H9 (cell line): ENCODE measurements at regions not wholly inside any gene's neighbourhood (a gene's known extent, or its start where the extent isn't known, plus 50 kb on each side); places are given as distances from the start of the nearest gene placed in this dataset.
A peak's percentile ranks its signal among the peaks of the same experiment; 100 is the strongest.

Experiments used
- DNase-seq: peaks from one replicate; pipeline ENCODE4 v3.0.0-alpha.2; 2017
- H2AFZ ChIP-seq: one replicate; pipeline ENCODE4 v1.6.1; 2013; ENCODE audit warnings: mild to moderate bottlenecking, low read length, control low read depth, moderate library complexity
- H2AK5ac ChIP-seq: 2 replicates; pipeline ENCODE4 v1.6.1; 2013; ENCODE audit warnings: low read length, control low read depth, mixed read lengths; ENCODE audit not compliant: insufficient read length
- H2BK120ac ChIP-seq: one replicate; pipeline ENCODE4 v1.6.1; 2013; ENCODE audit warnings: low read depth, mild to moderate bottlenecking, low read length, control low read depth, inconsistent platforms; ENCODE audit not compliant: poor library complexity, severe bottlenecking
- H2BK12ac ChIP-seq: 2 replicates; pipeline ENCODE4 v1.6.1; 2013; ENCODE audit warnings: low read length, control low read depth, mixed read lengths, low read depth; ENCODE audit not compliant: insufficient read length
- H2BK15ac ChIP-seq: 2 replicates; pipeline ENCODE4 v1.6.1; 2013; ENCODE audit warnings: low read depth, low read length, control low read depth
- H2BK20ac ChIP-seq: one replicate; pipeline ENCODE4 v1.6.1; 2013; ENCODE audit warnings: low read depth, mild to moderate bottlenecking, low read length, control low read depth, inconsistent platforms; ENCODE audit not compliant: poor library complexity, severe bottlenecking
- H2BK5ac ChIP-seq: 2 replicates; pipeline ENCODE4 v1.6.1; 2013; ENCODE audit warnings: low read length, control low read depth, mixed read lengths; ENCODE audit not compliant: insufficient read length
- H3K14ac ChIP-seq: 2 replicates; pipeline ENCODE4 v1.6.1; 2013; ENCODE audit warnings: low read length, control low read depth; ENCODE audit not compliant: insufficient read depth
- H3K18ac ChIP-seq: 2 replicates; pipeline ENCODE4 v1.6.1; 2013; ENCODE audit warnings: low read depth, mild to moderate bottlenecking, mixed read lengths, low read length, control low read depth; ENCODE audit not compliant: insufficient read length
- H3K23ac ChIP-seq: 2 replicates; pipeline ENCODE4 v1.6.1; 2013; ENCODE audit warnings: low read length, control low read depth, mixed read lengths, low read depth; ENCODE audit not compliant: insufficient read length
- H3K23me2 ChIP-seq: 2 replicates; pipeline ENCODE4 v1.6.1; 2013; ENCODE audit warnings: low read depth, mild to moderate bottlenecking, mixed read lengths, low read length, control low read depth; ENCODE audit not compliant: insufficient read length, poor library complexity, severe bottlenecking
- H3K27ac ChIP-seq: 2 replicates; pipeline ENCODE4 v1.5.1; 2013; ENCODE audit warnings: low read length, control low read depth, mixed read lengths, low read depth; ENCODE audit not compliant: insufficient read length
- H3K27me3 ChIP-seq: 2 replicates; pipeline ENCODE4 v1.6.1; 2013; ENCODE audit warnings: low read length, control low read depth, inconsistent platforms; ENCODE audit not compliant: insufficient read depth
- H3K4ac ChIP-seq: 2 replicates; pipeline ENCODE4 v1.6.1; 2013; ENCODE audit warnings: low read depth, mild to moderate bottlenecking, control low read depth, inconsistent platforms, low read length, moderate library complexity
- H3K4me1 ChIP-seq: 2 replicates; pipeline ENCODE4 v1.6.1; 2013; ENCODE audit warnings: low read length, control low read depth, inconsistent platforms; ENCODE audit not compliant: insufficient read depth
- H3K4me2 ChIP-seq: 2 replicates; pipeline ENCODE4 v1.6.1; 2013; ENCODE audit warnings: low read length, control low read depth, mixed read lengths; ENCODE audit not compliant: insufficient read length, insufficient read depth
- H3K56ac ChIP-seq: 2 replicates; pipeline ENCODE4 v1.6.1; 2013; ENCODE audit warnings: low read depth, mild to moderate bottlenecking, mixed read lengths, low read length, control low read depth; ENCODE audit not compliant: insufficient read length
- H3K79me1 ChIP-seq: 2 replicates; pipeline ENCODE4 v1.6.1; 2013; ENCODE audit warnings: low read depth, mild to moderate bottlenecking, moderate library complexity, low read length, control low read depth, inconsistent platforms; ENCODE audit not compliant: insufficient read depth, poor library complexity, severe bottlenecking
- H3K79me2 ChIP-seq: 2 replicates; pipeline ENCODE4 v1.6.1; 2013; ENCODE audit warnings: low read length, control low read depth, inconsistent platforms; ENCODE audit not compliant: insufficient read depth
- H3K9ac ChIP-seq: 2 replicates; pipeline ENCODE4 v1.6.1; 2013; ENCODE audit warnings: low read length, control low read depth, mixed read lengths; ENCODE audit not compliant: insufficient read length; ENCODE audit errors: extremely low read depth
- H3K9me3 ChIP-seq: one replicate; pipeline ENCODE4 v1.6.1; 2013; ENCODE audit warnings: low read depth, low read length, inconsistent platforms; ENCODE audit not compliant: control insufficient read depth
- H3T11ph ChIP-seq: one replicate; pipeline ENCODE4 v1.6.1; 2013; ENCODE audit warnings: mild to moderate bottlenecking, low read length, control low read depth, inconsistent platforms
- H4K20me1 ChIP-seq: one replicate; pipeline ENCODE4 v1.6.1; 2013; ENCODE audit not compliant: control insufficient read depth, insufficient read length, insufficient read depth
- H4K5ac ChIP-seq: 2 replicates; pipeline ENCODE4 v1.6.1; 2013; ENCODE audit warnings: low read depth, mild to moderate bottlenecking, mixed read lengths, low read length, control low read depth; ENCODE audit not compliant: insufficient read length
- H4K8ac ChIP-seq: replicated peaks from 2 replicates; pipeline ENCODE4 v1.6.1; 2013; ENCODE audit warnings: low read length, control low read depth, mixed read lengths, low read depth; ENCODE audit not compliant: insufficient read length
- H4K91ac ChIP-seq: 2 replicates; pipeline ENCODE4 v1.6.1; 2013; ENCODE audit warnings: low read depth, mild to moderate bottlenecking, moderate library complexity, mixed read lengths, low read length, control low read depth; ENCODE audit not compliant: insufficient read length
- H3K27ac Mint-ChIP-seq, 3 experiments: 2 replicates in 2 of 3; 3 replicates in 1 of 3; pipeline ENCODE4 v1.8.0; 2020 to 2021; ENCODE audit warnings: mixed read lengths in 3 of 3, mild to moderate bottlenecking in 1 of 3, moderate library complexity in 1 of 3
- H3K27me3 Mint-ChIP-seq: 2 replicates; pipeline ENCODE4 v1.8.0; 2021; ENCODE audit warnings: low read depth, mild to moderate bottlenecking, moderate library complexity, mixed read lengths
- H3K36me3 Mint-ChIP-seq, 3 experiments: 2 replicates in 2 of 3; 3 replicates in 1 of 3; pipeline ENCODE4 v1.8.0; 2020 to 2021; ENCODE audit warnings: low read depth in 3 of 3, mixed read lengths in 3 of 3; ENCODE audit not compliant: insufficient read depth in 1 of 3
- H3K4me1 Mint-ChIP-seq, 2 experiments: 2 replicates each; pipeline ENCODE4 v1.8.0; 2020; ENCODE audit warnings: mixed read lengths in 2 of 2
- H3K4me3 Mint-ChIP-seq, 2 experiments: 2 replicates in 1 of 2; 3 replicates in 1 of 2; pipeline ENCODE4 v1.8.0; 2020 to 2021; ENCODE audit warnings: mild to moderate bottlenecking in 2 of 2, mixed read lengths in 2 of 2, moderate library complexity in 1 of 2
- H3K9me3 Mint-ChIP-seq, 2 experiments: 2 replicates in 1 of 2; 3 replicates in 1 of 2; pipeline ENCODE4 v1.8.0; 2020; ENCODE audit warnings: mild to moderate bottlenecking in 2 of 2, mixed read lengths in 2 of 2, moderate library complexity in 1 of 2
- CTCF ChIP-seq: fragments of 200-600 bp; sonication (generic); conservative IDR thresholded peaks from 3 replicates; pipeline ENCODE4 v1.8.0; 2021; ENCODE audit warnings: antibody characterized with exemption, mild to moderate bottlenecking
- WGBS: extraction: QIAGEN DNeasy Blood & Tissue Kit; methylation state at CpG from one replicate; pipeline ENCODE4 v1.1.7; 2013; ENCODE audit warnings: missing lambda C conversion rate, low lambda C conversion rate, mixed read lengths; ENCODE audit not compliant: insufficient read length; ENCODE audit errors: extremely low coverage; 5-methylcytosine and 5-hydroxymethylcytosine counted together

DNA sequence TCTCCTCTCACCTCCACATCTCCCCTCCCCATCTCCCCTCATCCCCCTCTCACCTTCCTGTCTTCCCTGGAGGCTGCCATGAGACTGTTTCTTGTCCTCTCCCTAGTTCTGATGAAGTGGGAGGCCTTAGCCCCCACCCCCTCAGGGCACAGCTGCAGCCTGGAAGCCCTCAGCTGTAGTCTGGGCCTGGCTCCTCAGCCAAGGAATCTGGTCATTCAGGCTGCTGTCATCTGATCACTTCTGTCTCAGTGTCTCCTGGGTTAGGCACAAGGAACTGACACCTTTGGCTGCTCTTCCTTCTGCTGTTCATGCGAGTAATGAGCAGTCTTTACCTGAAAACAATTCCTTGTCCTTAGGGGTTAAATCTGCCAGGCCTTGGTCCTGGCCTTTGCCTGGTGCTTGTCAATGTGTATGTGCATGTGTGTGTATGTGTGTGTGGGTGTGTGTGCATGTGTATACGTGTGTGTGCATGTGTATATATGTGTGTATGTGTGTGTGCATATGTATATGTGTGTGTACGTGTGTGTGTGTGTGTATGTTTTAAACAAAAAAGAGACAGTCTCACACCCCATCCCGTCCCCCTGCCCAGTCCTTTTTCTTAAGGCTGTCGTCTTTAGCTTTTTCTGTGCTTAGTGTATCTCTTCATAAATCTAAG is 153.5 kb upstream of the TMEM72 start:
- no peak overlapping the region for H3K27ac ChIP-seq
- no peak overlapping the region for H2BK20ac ChIP-seq
- no peaks in the 10 kb centered on the region for H3K36me3 Mint-ChIP-seq
- no peaks in the 10 kb centered on the region for H3K9me3 ChIP-seq
- no peak overlapping the region for H2BK5ac ChIP-seq
- H3T11ph ChIP-seq: no peak overlapping the region
- no peaks in the 10 kb centered on the region for H3K4me1 ChIP-seq
- H2BK15ac ChIP-seq: no peak overlapping the region
- no peaks in the 10 kb centered on the region for H3K27me3 ChIP-seq
- H2BK120ac ChIP-seq: no peak overlapping the region
- no peak overlapping the region for H3K4me2 ChIP-seq
- no peaks in the 10 kb centered on the region for H3K23me2 ChIP-seq
- no peak overlapping the region for H3K23ac ChIP-seq
- no peak overlapping the region for H3K14ac ChIP-seq
- no peak overlapping the region for H3K4me3 Mint-ChIP-seq
- H3K79me2 ChIP-seq: no peaks in the 10 kb centered on the region
- H3K56ac ChIP-seq: no peak overlapping the region
- no peak for DNase-seq
- no peak overlapping the region for H3K4ac ChIP-seq
- no peak overlapping the region for H3K9ac ChIP-seq
- H3K79me1 ChIP-seq: no peaks in the 10 kb centered on the region
- no peak overlapping the region for H2AK5ac ChIP-seq
- WGBS: no CpG with 5 or more reads among the region's 5 CpGs
- no peaks in the 10 kb centered on the region; a peak in 1 of 5 replicates for H3K9me3 Mint-ChIP-seq
- no peak overlapping the region for H2AFZ ChIP-seq
- peak overlapping the region in 1 of 3 experiments; percentile 77; a peak in 1 of 7 replicates for H3K27ac Mint-ChIP-seq
- H2BK12ac ChIP-seq: no peak overlapping the region
- H4K8ac ChIP-seq: no peak overlapping the region
- H3K18ac ChIP-seq: no peak overlapping the region
- no peak overlapping the region for H4K5ac ChIP-seq
- no peak overlapping the region for H4K91ac ChIP-seq
- no peak for TF ChIP-seq CTCF
- H3K4me1 Mint-ChIP-seq: peaks cover 6 to 10% of the 10 kb centered on the region in 2 experiments
- H4K20me1 ChIP-seq: no peaks in the 10 kb centered on the region
- no peaks in the 10 kb centered on the region; the same call in 1 of the 2 replicates for H3K27me3 Mint-ChIP-seq
